ENCODE measurements at regions not wholly inside any gene's neighbourhood (a gene's known extent, or its start where the extent isn't known, plus 50 kb on each side); places are given as distances from the start of the nearest gene placed in this dataset.
"Not testable (repeated sequence)": the region's sequence is repeated elsewhere in the genome, so short reads cannot be mapped to it uniquely, and the experiment has no call there.

DNA sequence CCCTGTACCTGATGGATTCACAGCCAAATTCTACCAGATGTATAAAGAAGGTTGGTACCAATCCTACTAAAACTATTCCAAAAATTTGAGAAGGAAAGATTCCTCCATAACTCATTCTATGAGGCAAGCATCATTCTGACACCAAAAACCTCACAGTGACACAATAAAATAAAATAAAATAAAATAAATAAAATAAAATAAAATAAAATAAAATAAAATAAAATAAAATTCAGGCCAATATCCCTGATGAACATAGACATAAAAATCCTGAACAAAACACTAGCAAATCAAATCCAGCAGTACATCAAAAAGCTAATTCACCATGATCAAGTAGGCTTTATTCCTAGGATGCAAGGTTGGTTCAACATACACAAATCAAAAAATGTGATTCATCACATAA lies 108.1 kb downstream of the PROX1 start:
- not testable (repeated sequence) for DNase-seq

GRCh38 chr1:214101246-214101645 lies 113.5 kb downstream of the PROX1 start:
- no peak for DNase-seq

DNA sequence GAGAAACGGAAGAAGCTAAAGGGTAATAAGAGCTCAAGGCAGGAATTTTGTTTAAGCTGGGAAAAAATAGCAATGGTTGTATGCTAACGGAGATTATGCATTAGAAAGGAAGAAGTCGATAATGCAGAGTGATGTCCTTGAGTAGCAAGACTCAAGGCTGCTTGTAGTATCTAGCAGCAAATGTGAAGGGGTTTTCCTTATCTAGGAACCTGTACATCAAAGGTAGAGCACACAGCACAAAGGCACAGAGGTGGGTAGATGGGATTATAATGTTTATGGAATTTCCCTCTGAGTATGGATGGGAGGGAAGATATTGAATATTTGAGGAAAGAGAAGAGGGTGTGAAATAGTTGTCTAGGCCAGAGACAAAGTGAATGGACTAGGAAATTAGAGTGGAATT lies 114.1 kb downstream of the PROX1 start:
- no peak for DNase-seq

DNA sequence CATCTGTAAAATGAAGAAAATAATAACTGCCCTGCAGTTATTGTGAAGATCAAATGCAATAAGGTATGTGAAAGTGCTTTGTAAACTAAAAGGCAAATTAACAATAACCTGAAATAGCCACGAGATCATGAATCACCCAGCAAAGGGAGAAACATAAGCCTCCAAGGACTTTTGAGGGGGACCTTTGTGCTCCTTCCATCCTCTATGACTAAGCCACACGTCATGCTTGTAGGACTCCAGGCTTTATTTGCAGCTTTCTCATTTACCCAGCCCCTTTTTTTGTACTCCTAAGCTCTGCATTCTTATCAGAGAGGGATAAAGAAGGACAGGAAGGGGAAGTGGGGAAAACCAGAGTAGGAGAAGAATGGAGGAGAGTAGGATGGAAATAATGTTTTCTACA lies 115.1 kb downstream of the PROX1 start:
- DNase-seq, result no peak

GRCh38 chr1:214103778-214104177 lies 116.0 kb downstream of the PROX1 start:
- no peak for DNase-seq

DNA sequence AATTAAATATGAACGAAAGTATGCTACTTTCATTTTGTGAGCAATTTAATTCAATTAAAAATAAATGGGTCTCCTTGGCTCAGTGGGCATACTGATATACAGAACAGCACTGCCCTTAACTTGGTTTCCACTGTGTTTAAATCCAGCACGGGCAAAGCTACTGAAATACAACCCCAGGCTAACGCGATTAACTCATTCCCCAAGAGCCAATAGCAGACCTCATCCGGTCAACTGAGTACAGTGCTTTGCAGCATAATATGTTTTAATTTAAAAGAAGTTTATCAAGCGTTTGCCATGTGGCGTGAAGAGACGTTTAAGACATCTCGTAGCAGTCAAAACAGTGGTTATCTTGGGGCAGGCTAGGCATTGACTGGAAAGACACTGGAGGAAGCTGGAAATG lies 118.6 kb downstream of the PROX1 start:
- no peak for DNase-seq

- no peak for DNase-seq
Observed at GRCh38 chr1:214107322-214108096, 119.7 kb downstream of the PROX1 start.

DNA sequence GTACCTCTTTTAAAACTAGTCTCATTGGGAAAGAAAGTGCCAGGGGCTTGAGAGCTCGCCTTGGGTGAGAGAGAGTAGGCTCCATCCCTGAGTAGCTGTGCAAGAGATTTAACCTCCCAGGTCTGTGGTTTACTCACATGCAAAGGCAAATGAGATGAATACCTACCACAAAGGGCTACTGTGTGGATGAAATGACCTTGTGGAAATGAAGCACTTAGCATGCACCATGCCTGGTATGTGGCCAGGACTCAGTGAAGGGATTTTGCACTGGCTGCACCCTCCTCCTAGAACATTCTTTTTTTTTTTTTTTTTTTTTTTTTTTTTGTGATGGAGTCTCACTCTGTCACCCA lies 120.3 kb downstream of the PROX1 start:
- no peak for DNase-seq

- DNase-seq, result no peak
Observed at GRCh38 chr1:214111796-214112195, 124.0 kb downstream of the PROX1 start.

DNA sequence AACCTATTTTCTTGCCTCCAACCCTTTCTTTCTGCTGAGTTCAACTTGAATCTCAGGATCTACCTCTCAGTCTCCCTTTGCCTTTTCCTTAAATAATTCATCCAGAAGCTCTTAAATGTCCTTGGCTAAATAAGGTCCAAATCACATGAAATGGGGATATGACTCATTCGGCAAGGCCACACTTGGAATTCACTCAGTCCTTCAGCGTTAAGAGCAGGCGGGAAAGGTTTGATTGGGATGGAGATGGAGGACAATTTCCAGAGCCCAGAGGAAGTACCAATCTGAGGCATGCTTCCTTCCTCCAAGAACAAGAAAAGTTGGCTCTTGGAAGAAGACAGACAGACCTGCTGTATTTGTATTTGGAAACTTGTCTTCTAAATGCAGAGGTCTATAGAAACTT lies 128.5 kb downstream of the PROX1 start:
- no peak for DNase-seq

DNA sequence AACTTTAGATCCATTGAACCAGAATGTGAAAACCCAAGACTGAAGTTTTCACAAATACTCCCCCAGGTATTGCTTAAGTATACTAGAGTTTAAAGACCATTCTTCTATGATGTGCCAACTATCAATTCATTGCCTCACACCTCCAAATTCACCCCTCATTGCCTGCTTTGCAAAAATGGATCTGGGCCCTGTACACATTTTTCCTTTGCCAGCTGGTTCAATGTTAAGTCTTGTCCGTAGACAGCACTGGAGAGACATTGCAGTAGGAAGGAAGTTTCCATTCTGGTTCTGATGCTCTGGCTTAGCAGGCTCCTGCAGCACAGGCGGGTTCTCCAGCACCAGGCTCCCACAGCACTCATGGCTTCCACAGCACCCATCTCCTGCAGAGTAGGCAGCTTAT lies 130.0 kb downstream of the PROX1 start:
- DNase-seq, result no peak

DNA sequence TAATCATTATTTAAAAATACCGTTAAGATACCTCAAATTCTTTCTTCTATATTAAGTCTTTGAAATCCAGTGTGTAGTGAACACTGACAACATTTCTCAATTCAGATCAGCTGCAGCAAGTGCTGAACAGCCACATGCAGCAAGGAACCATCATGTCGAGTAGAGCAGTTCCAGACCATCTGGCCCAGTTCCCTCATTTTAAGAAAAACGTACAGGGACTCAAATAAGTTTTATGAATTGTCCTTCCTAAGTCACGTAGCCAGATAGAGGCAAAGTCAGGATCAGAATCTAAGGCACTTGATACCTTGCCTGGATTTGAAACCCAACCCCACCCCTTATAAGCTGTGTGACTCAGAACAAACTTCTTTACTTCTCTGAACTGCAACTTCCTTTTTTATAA lies 132.4 kb downstream of the PROX1 start:
- DNase-seq, result no peak

GRCh38 chr1:214120951-214121350 lies 133.2 kb downstream of the PROX1 start:
- no peak for DNase-seq

- no peak for DNase-seq
Observed at GRCh38 chr1:214122110-214122509, 134.3 kb downstream of the PROX1 start.

GRCh38 chr1:214123061-214123784 lies 135.4 kb downstream of the PROX1 start:
- DNase-seq, result peak; percentile 75

GRCh38 chr1:214124281-214124805 lies 136.6 kb downstream of the PROX1 start:
- no peak for DNase-seq

- peak; percentile 12 for DNase-seq
Observed at GRCh38 chr1:214124915-214125314, 137.1 kb downstream of the PROX1 start.

- no peak for DNase-seq
Observed at GRCh38 chr1:214125819-214126218, 138.0 kb downstream of the PROX1 start.

- no peak for DNase-seq
Observed at GRCh38 chr1:214126697-214127146, 138.9 kb downstream of the PROX1 start.

- no peak for DNase-seq
Observed at GRCh38 chr1:214127705-214128104, 139.9 kb downstream of the PROX1 start.

GRCh38 chr1:214135886-214136285 lies 145.1 kb upstream of the SMYD2 start:
- DNase-seq, result no peak

DNA sequence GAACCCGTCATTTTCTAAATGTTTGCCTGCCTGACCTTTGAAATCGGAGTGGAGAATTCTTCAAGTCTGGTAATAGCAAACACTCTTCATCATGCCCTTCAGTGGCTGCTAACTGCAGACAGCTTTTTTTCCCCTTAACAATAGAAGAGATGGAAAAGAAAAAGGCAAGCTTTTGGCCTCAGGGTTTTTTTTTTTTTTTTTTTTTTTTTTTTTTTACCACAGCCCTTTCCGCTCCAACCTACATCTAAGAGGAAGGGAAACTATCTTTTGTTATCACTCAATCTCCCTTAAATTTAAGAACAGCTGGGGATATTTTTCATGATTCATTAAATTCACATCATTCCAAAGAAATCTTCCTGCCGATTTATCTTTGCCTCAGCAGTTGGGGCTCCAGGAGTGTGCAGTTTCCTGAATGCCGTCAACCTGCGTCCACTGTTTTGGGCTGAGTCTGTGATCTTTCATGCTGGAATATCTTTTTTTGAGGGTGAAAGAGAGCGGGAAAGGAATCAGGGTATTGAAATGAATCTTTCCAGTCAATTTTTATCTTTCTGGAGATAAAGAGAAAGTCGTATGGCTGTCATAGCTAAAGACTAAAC lies 144.5 kb upstream of the SMYD2 start:
- no peak for DNase-seq

GRCh38 chr1:214141486-214141885 lies 139.5 kb upstream of the SMYD2 start:
- DNase-seq, result no peak
